ENCODE measurements at regions not wholly inside any gene's neighbourhood (a gene's known extent, or its start where the extent isn't known, plus 50 kb on each side); places are given as distances from the start of the nearest gene placed in this dataset.

GRCh38 chr9:108281696-108282095, 574.1 kb downstream of the ACTL7B start:
- no peak overlapping the region for H3K27ac ChIP-seq
- TF ChIP-seq CTCF (conservative IDR thresholded peaks at IDR 0.05), result no peak

- H3K27ac ChIP-seq, result no peak overlapping the region; the same call in 1 of the 2 replicates
- no peak for TF ChIP-seq CTCF (conservative IDR thresholded peaks at IDR 0.05)
These were observed 577.4 kb downstream of the ACTL7B start for GRCh38 chr9:108278341-108278740.

GRCh38 chr9:108277216-108277615, 578.6 kb downstream of the ACTL7B start:
- TF ChIP-seq CTCF (conservative IDR thresholded peaks at IDR 0.05), result no peak
- H3K27ac ChIP-seq, result no peak overlapping the region; the same call in 1 of the 2 replicates

GRCh38 chr9:108275906-108276305, 579.9 kb downstream of the ACTL7B start:
- H3K27ac ChIP-seq, result no peak overlapping the region
- no peak for TF ChIP-seq CTCF (conservative IDR thresholded peaks at IDR 0.05)

GRCh38 chr9:108274971-108275370, 580.8 kb downstream of the ACTL7B start:
- TF ChIP-seq CTCF (conservative IDR thresholded peaks at IDR 0.05), result no peak
- no peak overlapping the region for H3K27ac ChIP-seq

GRCh38 chr9:108273988-108274387, 581.8 kb downstream of the ACTL7B start:
- H3K27ac ChIP-seq, result peak overlapping the region; percentile 90
- no peak for TF ChIP-seq CTCF (conservative IDR thresholded peaks at IDR 0.05)

- peak; percentile 89 for TF ChIP-seq CTCF (conservative IDR thresholded peaks at IDR 0.05)
- peak overlapping the region; percentile 90 for H3K27ac ChIP-seq
These were observed 583.4 kb downstream of the ACTL7B start for GRCh38 chr9:108272349-108272899.
